ENCODE measurements at regions not wholly inside any gene's neighbourhood (a gene's known extent, or its start where the extent isn't known, plus 50 kb on each side); places are given as distances from the start of the nearest gene placed in this dataset.

DNA sequence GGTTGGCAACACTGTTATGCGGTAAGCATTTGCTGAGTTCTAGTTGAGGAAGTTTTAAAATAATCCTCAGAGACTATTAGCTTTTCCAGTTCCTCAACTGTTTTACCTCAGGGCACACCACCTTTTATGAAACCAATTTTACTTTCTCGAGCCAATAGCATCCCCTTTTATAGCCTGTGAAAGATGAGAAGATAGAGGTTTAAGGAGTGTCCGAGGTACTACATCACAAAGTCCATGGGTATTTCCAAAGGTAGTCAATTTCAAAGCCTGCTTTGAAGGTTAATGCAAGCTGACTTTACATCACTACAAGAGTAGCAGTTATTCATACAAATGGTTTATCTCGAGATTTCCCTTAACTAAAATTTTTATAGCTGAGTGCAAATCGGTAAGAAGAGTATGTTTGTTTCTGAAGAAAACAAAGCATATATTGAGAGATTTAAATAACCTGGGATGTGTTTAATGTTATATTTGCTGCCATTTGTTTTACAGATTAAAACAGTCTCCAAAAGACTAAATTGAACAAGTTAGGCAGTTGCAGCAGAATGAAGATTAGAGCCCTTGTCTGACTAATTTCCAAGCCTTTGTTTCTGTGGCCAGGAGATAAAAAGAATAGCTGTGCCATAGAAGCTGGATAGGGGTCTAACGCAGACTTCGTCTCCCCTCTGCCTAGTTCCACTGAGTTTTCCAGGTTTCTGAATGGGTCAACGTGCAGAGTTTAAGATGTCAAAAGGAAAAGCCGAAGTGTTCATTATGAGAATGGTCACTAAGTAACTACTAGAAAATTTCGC lies 74.7 kb upstream of the TRPC4 start:
- DNase-seq (ENCODE audit: low read depth in 2 of 3, low spot score in 2 of 3), result no peak

DNA sequence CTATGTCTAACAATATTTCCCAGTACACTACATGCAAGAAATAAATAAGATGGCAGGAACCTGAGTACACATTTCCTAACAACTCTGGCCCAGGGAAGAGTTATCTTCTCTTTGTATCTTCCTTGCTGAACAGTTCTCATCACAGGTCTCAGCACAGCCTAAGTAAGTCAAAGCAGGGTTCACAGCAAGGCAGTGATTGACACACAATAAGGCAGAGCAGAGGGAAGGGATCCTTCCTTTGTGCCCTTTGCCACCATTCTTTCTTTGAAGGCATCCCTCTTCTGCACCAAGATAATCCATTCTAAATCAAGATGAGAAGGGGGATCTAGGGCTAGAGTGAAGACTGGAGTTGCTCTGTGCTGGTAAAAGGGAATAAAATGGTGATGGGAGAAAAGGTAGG lies 73.4 kb upstream of the TRPC4 start:
- no peak for DNase-seq (ENCODE audit: low read depth in 2 of 3, low spot score in 2 of 3)

DNA sequence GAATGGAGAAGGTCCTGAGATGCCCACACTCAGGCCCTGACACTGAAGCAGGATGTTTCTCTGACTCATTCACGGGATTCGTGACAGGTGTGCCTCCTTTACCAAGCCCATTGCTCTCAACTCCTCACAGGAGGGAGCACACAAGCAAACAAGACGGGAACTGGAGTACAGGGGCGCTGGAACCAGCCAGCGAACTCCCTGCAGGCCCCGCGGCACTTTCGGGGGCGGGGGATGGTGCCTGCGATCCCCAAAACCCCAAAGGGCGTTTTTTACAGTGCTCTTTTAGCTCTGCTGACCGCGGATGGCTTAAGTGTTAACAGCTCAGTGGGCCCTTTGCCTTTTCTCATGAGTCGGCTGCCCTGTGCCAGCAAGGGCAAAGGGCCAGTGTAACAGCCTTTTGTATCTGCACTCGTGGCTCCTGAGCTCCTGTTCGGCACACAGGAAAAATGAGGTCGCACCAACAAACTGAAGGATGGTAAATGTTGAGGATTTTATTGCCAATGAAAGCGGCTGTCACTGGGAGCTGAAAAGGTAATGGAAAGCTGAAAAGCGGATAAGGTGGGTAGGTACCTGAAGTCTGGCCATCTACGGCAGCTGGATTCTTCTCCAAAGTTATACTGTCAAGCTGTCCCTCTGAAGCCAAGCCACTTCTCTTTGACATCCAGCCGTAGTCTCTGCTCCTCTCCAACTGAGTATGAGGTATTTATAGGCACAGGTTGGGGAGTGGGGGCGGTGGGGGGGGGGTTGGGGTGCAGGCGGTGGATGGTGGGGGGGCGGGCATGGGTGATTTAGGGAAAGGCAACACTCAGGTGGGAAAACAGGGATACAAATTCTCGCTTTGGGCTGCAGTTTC lies 65.0 kb upstream of the TRPC4 start:
- no peak for DNase-seq (ENCODE audit: low read depth in 2 of 3, low spot score in 2 of 3)

DNA sequence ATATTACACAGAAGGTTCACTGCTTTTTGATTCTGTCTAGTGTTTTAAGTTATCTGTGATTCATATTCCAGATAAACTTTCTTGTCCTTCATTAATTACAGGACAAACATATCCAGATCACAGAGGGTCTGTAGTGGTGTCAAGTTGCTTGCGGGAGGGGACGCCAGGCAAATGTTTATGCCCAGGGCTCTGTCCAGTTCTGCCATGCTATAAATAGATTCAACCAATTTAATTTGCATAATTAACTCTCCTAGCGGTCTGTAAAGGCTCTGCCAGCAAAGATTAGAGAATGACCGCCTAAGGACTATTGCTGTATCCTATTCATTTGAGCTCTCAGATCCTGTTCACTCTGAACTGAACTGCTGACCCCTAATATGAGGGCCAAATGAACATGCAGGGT lies 59.7 kb upstream of the TRPC4 start:
- DNase-seq (ENCODE audit: low read depth in 2 of 3, low spot score in 2 of 3), result no peak

DNA sequence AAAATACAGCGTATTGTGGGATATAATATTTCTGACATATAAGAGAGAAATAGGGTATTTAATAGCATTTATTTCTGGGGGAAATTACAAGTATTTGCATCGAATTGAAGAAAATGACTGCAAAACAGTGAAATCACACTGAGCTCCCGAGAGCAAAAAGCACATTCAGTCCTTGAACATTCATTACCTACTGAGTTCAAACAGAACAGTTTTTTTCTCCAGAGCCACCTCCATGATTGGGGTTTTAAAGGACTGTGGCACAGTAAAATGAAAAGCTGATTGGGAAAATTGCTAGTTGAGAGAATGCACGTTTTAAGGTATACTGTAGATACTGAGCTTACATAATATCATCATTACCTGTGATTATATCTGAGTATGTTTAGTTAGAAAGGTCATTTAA lies 58.0 kb upstream of the TRPC4 start:
- no peak for DNase-seq (ENCODE audit: low read depth in 2 of 3, low spot score in 2 of 3)

DNA sequence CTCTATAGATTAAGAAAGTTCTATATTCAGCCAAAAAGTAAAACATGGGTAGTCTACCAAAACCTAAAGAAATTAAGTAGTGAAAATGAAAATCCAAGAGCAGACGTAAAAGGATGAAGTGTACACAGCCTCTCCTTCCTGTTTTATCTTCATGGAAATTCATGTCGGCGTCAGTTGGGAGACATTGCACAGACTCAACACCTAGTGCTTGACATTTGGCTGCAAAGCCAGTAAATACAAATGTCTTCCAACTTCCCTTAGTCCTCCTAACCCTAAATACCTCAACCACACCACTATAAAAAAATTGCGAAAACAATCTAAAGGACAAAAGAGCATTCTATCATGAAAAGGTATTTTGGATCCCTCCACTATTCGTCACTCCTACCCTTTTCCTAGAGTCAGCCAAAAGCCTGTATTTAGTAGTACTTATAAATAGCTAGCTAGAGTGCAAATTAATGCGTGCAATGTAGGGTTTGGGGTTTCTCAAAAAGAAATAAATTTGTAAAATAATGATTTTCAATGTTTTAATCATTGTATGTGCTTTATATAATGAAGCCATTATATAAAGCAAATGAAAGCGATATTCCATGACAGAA lies 56.4 kb upstream of the TRPC4 start:
- DNase-seq (ENCODE audit: low read depth in 2 of 3, low spot score in 2 of 3), result no peak

DNA sequence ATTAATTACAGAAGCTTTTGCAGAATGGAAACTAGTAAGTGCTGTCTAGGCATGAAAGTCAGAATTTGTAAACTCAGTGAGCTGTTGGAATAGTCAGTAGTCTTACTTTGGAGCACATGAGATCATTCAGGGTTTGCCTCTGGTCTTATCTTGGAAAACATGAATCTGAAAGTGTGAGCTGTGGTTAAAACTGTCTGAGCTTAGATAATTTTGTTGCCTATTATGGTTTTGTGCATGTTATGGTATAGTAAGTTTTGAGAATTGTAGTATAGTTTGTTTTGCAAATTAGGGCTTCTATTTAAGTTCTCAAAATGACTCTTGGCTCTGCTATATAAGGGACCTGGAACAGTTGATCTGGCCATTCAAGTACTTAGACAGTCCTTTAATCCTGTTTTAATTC lies 53.7 kb upstream of the TRPC4 start:
- DNase-seq (ENCODE audit: low read depth in 2 of 3, low spot score in 2 of 3), result peak in 1 of 3 donors; percentile 8

DNA sequence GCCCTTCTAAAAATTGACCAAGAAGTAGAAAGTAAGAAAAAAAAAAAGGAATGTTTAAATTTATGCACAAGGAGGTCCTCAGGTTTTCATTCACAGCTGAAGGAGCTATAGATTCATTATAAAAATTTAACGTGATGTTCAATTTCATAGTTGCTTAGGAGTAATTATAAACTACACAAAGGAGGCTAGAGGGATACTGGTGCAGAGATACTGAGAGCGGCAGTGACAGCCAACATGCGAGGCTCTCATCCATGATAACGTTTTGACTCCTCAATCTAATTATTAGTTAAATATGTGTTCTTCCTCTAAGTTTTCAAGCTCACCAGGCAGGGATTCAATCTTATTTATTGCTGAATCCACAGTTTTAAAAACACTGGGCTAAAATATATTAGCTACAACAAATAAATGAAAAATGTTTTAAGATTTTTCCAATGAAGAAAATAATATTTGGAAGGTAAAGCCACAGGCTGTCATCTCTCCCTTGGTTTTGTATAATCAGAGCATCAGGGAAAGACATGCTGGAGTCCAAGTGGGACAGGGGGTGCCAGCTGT lies 49.8 kb upstream of the TRPC4 start:
- DNase-seq (ENCODE audit: low read depth in 2 of 3, low spot score in 2 of 3), result no peak
